ACHN (cell line): ENCODE measurements at regions not wholly inside any gene's neighbourhood (a gene's known extent, or its start where the extent isn't known, plus 50 kb on each side); places are given as distances from the start of the nearest gene placed in this dataset.

Experiments
- DNase-seq: peaks from one replicate; pipeline ENCODE4 v3.0.0-alpha.2; 2015
- in situ Hi-C: cut with HindIII; loops from 2 replicates; pipeline ENCODE4 v1.10.0; 2017; ENCODE audit warnings: low sequenced_read_pairs, low pct_ligation_motif_present, low pct_unique_long_range_greater_than_20kb

GRCh38 chr1:235015291-235015985 lies 113.2 kb downstream of the TOMM20 start:
- no peak for DNase-seq
- in situ Hi-C loops = no loop called here

DNA sequence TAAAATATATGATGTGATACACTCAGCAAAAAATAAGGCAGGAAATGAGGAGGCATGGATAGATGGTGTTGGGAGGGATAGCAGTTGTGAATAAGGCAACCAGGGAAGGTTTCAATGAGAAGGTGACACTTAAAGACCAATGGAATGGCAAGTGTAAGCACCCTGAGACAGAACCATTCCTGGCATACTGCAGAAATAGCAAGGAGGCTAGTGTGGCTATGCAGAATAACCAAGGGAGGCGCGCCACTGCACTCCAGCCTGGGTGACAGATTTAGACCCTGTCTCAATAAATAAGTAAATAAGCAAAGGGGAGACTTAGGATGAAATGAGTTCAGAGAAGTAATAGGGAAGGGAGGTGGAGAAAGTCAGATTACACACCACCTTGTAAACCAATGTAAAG lies 113.9 kb downstream of the TOMM20 start:
- in situ Hi-C loops = no loop called here
- no peak for DNase-seq

- in situ Hi-C loops = no loop called here
- no peak for DNase-seq
These were observed 115.1 kb downstream of the TOMM20 start for GRCh38 chr1:235013512-235013911.

DNA sequence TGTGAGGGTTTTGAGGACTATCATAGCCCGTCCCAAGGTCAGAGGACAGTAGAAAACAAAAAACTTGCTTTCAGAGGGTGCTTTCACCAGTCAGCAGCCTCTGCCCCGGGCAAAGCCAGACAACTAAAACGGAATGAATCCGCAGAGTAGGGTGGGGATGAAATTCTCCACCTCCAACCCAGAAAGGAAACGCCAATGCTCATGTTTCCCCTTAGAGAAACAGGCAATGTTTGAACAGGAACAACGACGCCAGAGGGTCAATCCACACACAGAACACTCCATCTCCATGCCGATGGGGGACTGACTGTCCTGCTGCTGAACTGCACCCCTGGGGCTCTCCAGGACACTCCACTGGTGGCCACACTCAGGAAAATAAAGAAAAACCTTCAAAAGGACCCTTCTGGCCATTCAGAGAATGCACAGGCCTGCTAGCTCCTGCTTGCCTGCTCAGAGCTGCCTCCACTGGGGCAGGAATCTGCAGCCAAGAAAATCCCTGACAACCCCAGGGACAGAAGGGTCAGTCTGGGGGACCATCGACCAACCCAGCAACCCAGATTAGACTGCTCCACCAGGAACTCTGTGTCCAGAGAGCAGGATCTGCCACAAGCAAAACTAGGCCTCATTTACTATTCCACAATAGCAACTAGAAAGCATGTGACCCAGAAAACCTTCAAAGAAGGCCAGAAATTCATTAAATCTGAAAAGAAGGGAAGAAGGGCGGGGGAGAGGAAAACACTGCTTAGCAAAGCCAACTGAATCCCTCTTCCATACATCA lies 116.0 kb downstream of the TOMM20 start:
- in situ Hi-C loops = no loop called here
- no peak for DNase-seq

GRCh38 chr1:235011599-235012435 lies 116.8 kb downstream of the TOMM20 start:
- DNase-seq = peak; percentile 97

DNA sequence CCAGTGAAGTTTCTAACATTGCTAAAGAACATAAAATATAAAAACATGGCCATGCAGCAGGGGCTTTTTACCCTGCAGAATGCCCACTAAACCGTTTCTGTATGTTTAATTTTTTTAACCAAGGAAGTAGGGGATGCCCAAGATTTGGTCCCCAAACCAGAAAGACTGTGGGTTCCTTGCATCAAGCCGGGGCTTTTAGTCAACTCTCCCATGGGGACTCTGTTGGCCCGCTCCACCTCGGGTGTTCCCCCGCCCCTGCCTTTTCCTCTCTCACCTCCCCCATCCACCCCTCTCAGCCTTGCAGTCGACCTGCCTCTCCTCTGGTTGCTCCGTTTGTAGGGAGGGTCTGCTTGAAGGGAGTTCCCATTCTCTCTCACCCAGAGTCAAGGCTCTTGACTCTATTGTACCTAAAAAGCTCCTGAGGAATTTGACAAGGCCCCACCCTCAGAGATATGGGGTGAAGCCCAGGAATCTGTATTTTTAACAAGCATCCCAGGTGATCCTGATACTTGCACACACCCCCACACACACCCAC lies 117.5 kb downstream of the TOMM20 start:
- in situ Hi-C loops = no loop called here
- DNase-seq = no peak

More at GRCh38 chr1:235011599-235012435, 116.8 kb downstream of the TOMM20 start:
- in situ Hi-C loops = no loop called here

DNA sequence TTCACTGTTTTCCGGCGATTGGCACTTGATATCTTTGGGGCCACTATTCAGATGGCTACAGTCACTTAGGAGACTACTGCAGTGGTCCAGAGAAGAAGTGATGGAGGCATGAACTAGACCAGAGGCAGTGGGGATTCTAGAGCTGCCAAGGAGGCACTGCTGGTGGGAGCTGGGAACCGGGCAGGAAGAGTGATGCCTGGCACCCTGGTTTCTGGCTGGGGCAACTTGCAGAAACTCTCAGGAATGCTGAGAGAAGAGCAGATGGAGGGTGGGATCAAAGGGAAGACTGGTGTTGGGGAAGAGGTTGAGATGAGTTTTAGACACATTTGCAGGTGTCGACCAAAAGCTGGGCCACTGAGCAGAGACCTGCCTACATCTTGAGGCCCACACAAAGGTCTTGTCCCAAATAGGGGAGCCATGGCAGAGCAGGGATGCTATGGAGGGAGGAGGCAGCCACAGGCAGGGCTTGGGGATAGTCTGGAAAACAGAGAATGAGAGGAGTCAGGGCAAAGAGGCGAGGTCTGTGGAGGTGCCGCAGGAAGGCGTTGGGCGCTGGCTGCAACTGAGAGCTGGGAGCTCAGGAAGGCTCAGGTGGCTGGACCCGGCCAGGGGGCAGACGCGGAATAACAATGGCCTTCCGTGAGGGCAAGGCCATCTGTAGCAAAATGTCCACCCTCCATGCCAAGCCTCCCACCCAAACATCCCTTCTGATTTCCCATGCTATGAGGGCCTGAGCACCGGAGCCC lies 118.9 kb downstream of the TOMM20 start:
- DNase-seq = no peak
- in situ Hi-C loops = no loop called here

- no peak for DNase-seq
- in situ Hi-C loops = no loop called here
These were observed 119.6 kb downstream of the TOMM20 start for GRCh38 chr1:235009074-235009473.

- in situ Hi-C loops = no loop called here
- no peak for DNase-seq
These were observed 120.4 kb downstream of the TOMM20 start for GRCh38 chr1:235008239-235008638.

DNA sequence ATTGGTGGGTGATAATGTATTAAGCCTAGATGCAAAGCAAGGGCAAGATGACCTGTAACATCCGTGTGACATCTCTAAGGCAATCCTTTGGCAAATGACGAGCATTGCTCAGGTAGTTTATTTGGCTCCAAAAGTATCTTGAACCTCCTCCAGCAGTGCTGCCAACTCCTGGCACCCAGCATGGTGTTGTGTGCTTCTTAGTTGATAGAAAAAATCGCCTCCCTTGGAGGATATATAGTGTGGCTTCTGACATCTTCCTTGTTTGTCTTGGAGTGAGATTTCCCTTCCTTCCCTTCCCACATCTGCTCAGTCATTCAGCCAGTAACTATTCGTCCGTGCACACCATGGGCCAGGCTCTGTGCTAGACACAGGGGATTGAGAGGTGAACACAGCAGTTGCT lies 121.8 kb downstream of the TOMM20 start:
- in situ Hi-C loops = no loop called here
- no peak for DNase-seq

GRCh38 chr1:235006132-235006721 lies 122.4 kb downstream of the TOMM20 start:
- in situ Hi-C loops = no loop called here
- DNase-seq = no peak

- in situ Hi-C loops = no loop called here
These were observed 123.7 kb downstream of the TOMM20 start for GRCh38 chr1:235004840-235005391.

DNA sequence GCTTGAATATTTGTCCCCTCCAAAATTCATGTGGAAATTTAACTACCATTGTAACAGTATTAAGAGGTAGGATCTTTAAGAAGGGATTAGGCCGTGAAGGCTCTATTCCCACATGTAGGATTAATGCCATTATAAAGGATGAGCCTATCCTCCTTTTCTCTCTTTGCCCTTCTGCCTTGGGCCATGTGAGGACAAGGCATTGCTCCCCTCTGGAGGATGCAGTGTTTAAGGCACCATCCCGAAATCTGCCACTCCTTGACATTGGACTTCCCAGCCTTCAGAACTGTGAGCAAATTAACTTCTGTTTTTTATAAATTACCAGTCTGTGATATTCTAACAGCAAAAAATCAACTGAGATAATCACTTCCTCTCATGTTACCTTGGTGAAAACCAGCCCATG lies 124.4 kb downstream of the TOMM20 start:
- in situ Hi-C loops = no loop called here
- no peak for DNase-seq

More at GRCh38 chr1:235004840-235005391, 123.7 kb downstream of the TOMM20 start:
- DNase-seq = no peak

DNA sequence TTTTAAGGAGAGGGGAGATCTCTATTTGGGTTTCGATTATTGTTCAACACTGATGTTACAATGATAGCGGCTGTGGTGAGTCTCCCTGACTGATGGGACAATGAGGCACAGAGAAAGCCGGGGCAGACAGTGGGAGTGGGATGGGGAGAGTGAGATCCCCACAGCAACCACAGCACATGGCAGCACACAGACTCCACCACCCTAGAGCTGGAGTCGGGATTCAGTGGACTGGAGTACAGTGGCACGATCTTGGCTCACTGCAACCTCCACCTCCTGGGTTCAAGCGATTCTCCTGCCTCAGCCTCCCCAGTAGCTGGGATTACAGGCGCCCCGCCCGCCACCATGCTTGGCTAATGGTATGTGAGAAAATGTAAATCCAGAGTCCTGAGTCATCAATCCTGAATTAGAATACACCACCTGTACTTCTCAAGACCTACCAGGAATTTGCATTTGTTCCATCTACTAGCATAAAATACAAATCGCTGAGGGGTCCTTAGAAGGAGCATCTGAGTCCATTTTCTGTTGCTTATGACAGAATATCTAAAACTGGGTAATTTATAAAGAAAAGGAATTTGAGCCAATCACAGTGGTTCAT lies 125.8 kb downstream of the TOMM20 start:
- no peak for DNase-seq
- in situ Hi-C loops = no loop called here

DNA sequence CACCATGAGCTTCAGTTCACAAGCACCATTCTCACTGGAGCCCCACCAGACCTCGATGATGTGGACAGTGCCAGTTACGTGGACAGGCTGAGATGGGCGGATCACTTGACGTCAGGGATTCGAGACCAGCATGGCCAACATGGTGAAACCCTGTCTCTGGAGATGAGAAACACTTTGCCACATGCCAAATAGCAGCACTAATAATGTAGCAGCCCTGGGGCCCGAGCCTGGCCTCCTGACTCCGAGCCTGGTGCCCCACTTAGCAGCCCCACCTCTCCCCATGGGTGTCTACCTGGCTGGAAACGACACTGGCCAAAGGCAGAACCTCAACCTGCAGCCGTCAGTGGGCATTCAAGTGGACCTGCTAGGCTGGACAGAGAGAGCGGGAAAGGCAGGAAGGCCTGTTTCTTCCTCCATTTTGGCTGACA lies 129.1 kb downstream of the TOMM20 start:
- no peak for DNase-seq
- in situ Hi-C loops = no loop called here

GRCh38 chr1:234997896-234998741 lies 130.5 kb downstream of the TOMM20 start:
- DNase-seq = peak; percentile 58
- in situ Hi-C loops = no loop called here
